ENCODE measurements at regions not wholly inside any gene's neighbourhood (a gene's known extent, or its start where the extent isn't known, plus 50 kb on each side); places are given as distances from the start of the nearest gene placed in this dataset.
A peak's percentile ranks its signal among the peaks of the same experiment; 100 is the strongest.

DNA sequence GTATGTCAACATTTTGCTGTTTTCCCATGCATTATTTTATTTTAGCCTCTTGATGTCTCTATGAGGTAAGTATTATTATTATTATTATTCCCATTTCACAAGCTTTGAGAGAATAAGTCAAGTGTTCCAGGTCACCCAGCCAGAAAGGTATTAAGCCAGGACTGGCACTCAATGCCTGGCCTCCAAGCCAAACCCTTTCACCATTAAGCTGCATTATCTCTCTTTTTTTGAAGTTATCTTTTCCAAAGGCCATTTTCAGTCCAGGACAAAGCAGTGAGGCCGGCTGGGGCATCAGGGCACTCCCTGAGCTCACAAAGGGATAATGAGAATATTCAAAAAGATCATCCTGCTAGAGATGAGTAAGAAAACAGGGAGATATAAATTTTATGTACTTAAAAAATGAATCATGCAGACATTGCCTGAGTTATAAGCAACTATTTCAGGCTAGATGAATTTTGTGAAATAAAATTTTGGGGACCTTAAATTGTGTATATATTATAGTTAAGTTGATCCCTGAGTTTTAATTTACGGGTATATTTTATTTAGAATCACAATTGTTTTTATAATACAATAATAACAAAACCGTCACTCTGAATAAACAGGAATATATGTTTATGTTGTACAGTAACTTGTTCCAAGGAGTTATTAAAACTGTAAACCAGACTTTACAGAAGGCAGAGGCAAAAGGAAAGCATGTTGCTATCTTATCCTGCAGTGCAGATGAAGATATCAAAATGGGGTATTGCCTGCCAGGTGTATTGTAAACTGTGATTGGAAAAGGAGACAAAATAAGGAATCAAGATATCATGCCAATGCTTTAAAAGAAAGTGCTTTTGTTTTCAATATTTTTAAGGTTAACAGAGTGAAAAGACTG lies 51.3 kb upstream of the CAV2 start (continued):
- TF ChIP-seq, protein P1, sequence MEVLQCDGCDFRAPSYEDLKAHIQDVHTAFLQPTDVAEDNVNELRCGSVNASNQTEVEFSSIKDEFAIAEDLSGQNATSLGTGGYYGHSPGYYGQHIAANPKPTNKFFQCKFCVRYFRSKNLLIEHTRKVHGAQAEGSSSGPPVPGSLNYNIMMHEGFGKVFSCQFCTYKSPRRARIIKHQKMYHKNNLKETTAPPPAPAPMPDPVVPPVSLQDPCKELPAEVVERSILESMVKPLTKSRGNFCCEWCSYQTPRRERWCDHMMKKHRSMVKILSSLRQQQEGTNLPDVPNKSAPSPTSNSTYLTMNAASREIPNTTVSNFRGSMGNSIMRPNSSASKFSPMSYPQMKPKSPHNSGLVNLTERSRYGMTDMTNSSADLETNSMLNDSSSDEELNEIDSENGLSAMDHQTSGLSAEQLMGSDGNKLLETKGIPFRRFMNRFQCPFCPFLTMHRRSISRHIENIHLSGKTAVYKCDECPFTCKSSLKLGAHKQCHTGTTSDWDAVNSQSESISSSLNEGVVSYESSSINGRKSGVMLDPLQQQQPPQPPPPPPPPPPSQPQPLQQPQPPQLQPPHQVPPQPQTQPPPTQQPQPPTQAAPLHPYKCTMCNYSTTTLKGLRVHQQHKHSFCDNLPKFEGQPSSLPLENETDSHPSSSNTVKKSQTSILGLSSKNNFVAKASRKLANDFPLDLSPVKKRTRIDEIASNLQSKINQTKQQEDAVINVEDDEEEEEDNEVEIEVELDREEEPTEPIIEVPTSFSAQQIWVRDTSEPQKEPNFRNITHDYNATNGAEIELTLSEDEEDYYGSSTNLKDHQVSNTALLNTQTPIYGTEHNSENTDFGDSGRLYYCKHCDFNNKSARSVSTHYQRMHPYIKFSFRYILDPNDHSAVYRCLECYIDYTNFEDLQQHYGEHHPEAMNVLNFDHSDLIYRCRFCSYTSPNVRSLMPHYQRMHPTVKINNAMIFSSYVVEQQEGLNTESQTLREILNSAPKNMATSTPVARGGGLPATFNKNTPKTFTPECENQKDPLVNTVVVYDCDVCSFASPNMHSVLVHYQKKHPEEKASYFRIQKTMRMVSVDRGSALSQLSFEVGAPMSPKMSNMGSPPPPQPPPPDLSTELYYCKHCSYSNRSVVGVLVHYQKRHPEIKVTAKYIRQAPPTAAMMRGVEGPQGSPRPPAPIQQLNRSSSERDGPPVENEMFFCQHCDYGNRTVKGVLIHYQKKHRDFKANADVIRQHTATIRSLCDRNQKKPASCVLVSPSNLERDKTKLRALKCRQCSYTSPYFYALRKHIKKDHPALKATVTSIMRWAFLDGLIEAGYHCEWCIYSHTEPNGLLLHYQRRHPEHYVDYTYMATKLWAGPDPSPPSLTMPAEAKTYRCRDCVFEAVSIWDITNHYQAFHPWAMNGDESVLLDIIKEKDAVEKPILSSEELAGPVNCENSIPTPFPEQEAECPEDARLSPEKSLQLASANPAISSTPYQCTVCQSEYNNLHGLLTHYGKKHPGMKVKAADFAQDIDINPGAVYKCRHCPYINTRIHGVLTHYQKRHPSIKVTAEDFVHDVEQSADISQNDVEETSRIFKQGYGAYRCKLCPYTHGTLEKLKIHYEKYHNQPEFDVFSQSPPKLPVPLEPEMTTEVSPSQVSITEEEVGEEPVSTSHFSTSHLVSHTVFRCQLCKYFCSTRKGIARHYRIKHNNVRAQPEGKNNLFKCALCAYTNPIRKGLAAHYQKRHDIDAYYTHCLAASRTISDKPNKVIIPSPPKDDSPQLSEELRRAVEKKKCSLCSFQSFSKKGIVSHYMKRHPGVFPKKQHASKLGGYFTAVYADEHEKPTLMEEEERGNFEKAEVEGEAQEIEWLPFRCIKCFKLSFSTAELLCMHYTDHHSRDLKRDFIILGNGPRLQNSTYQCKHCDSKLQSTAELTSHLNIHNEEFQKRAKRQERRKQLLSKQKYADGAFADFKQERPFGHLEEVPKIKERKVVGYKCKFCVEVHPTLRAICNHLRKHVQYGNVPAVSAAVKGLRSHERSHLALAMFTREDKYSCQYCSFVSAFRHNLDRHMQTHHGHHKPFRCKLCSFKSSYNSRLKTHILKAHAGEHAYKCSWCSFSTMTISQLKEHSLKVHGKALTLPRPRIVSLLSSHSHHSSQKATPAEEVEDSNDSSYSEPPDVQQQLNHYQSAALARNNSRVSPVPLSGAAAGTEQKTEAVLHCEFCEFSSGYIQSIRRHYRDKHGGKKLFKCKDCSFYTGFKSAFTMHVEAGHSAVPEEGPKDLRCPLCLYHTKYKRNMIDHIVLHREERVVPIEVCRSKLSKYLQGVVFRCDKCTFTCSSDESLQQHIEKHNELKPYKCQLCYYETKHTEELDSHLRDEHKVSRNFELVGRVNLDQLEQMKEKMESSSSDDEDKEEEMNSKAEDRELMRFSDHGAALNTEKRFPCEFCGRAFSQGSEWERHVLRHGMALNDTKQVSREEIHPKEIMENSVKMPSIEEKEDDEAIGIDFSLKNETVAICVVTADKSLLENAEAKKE (CRISPR knock-in tag; IDR thresholded peaks at IDR 0.05) = no peak
- no peak for TF ChIP-seq STAT1 (IDR thresholded peaks at IDR 0.05; ENCODE audit: unreplicated experiment)
- TF ChIP-seq, protein P2, sequence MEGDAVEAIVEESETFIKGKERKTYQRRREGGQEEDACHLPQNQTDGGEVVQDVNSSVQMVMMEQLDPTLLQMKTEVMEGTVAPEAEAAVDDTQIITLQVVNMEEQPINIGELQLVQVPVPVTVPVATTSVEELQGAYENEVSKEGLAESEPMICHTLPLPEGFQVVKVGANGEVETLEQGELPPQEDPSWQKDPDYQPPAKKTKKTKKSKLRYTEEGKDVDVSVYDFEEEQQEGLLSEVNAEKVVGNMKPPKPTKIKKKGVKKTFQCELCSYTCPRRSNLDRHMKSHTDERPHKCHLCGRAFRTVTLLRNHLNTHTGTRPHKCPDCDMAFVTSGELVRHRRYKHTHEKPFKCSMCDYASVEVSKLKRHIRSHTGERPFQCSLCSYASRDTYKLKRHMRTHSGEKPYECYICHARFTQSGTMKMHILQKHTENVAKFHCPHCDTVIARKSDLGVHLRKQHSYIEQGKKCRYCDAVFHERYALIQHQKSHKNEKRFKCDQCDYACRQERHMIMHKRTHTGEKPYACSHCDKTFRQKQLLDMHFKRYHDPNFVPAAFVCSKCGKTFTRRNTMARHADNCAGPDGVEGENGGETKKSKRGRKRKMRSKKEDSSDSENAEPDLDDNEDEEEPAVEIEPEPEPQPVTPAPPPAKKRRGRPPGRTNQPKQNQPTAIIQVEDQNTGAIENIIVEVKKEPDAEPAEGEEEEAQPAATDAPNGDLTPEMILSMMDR (conservative IDR thresholded peaks at IDR 0.05; ENCODE audit: low read depth in 2 of 2) = no peak

DNA sequence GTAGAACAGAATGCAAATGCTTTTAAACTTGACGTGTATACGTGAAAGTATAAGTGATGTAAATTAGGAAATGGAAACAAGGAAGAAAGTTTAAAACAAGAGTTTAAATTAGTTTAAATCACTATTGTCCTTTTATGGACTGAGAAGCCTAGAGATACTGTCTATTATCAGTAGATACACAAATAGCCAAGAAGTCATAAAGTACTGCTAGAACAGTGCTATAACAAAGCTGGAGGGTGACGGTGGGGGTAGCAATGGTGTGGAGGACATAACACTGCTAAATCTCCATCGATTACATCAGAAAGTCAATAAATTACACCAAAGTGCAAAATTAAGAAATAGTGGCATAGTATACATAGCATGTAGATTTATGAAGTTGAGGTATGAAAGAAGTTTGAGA lies 50.1 kb upstream of the CAV2 start:
- Mint-ChIP-seq H3K27me3 (ENCODE audit: insufficient read depth, low read depth, poor library complexity) (no peaks in the 10 kb centered on the region), H3K9me3 (no peaks in the 10 kb centered on the region), H3K36me3 (ENCODE audit: low read depth) (no peaks in the 10 kb centered on the region), H3K27ac (no peak overlapping the region), H3K4me1 (0 out of 3 replicates have a peak, but pooled peaks cover 2% of the 10 kb centered on the region), H3K4me3 (no peak overlapping the region)
- Histone ChIP-seq H3K4me1 (ENCODE audit: insufficient read depth) (no peaks in the 10 kb centered on the region; the same call in 1 of the 2 replicates), H3K36me3 (ENCODE audit: insufficient read depth) (no peaks in the 10 kb centered on the region), H3K4me3 (no peak overlapping the region), H3K79me2 (replicated peaks; ENCODE audit: insufficient read depth) (no peaks in the 10 kb centered on the region), H3K4me2 (no peak overlapping the region), H2AFZ (0 out of 2 replicates have a peak overlapping the region, but pooled peaks have one; percentile 4), H3K27ac (ENCODE audit: low read depth) (no peak overlapping the region), H4K20me1 (replicated peaks; ENCODE audit: insufficient read depth) (no peaks in the 10 kb centered on the region), H3K9me2 (ENCODE audit: insufficient read depth) (no peaks in the 10 kb centered on the region; the same call in 1 of the 2 replicates), H3K27me3 (ENCODE audit: insufficient read depth) (no peaks in the 10 kb centered on the region), H3F3A (replicated peaks; ENCODE audit: low read depth) (no peaks in the 10 kb centered on the region)
- ATAC-seq (no peak), DNase-seq (ENCODE audit: low spot score) (no peak)
- no peak for TF ChIP-seq POLR2AphosphoS5 (IDR thresholded peaks at IDR 0.05; ENCODE audit: low read depth)
- TF ChIP-seq, protein P3, sequence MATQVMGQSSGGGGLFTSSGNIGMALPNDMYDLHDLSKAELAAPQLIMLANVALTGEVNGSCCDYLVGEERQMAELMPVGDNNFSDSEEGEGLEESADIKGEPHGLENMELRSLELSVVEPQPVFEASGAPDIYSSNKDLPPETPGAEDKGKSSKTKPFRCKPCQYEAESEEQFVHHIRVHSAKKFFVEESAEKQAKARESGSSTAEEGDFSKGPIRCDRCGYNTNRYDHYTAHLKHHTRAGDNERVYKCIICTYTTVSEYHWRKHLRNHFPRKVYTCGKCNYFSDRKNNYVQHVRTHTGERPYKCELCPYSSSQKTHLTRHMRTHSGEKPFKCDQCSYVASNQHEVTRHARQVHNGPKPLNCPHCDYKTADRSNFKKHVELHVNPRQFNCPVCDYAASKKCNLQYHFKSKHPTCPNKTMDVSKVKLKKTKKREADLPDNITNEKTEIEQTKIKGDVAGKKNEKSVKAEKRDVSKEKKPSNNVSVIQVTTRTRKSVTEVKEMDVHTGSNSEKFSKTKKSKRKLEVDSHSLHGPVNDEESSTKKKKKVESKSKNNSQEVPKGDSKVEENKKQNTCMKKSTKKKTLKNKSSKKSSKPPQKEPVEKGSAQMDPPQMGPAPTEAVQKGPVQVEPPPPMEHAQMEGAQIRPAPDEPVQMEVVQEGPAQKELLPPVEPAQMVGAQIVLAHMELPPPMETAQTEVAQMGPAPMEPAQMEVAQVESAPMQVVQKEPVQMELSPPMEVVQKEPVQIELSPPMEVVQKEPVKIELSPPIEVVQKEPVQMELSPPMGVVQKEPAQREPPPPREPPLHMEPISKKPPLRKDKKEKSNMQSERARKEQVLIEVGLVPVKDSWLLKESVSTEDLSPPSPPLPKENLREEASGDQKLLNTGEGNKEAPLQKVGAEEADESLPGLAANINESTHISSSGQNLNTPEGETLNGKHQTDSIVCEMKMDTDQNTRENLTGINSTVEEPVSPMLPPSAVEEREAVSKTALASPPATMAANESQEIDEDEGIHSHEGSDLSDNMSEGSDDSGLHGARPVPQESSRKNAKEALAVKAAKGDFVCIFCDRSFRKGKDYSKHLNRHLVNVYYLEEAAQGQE (IDR thresholded peaks at IDR 0.05; ENCODE audit: unreplicated experiment) = no peak
- no peak for TF ChIP-seq ZNF114 (CRISPR knock-in tag; IDR thresholded peaks at IDR 0.05)
- TF ChIP-seq CREB1 (CRISPR knock-in tag; IDR thresholded peaks at IDR 0.05; ENCODE audit: low read depth) = no peak
- no peak for TF ChIP-seq JUNB (IDR thresholded peaks at IDR 0.05; ENCODE audit: unreplicated experiment)
- TF ChIP-seq, protein P2 (conservative IDR thresholded peaks at IDR 0.05; ENCODE audit: low read depth in 2 of 2) = no peak
- no peak for TF ChIP-seq EZH2phosphoT487 (IDR thresholded peaks at IDR 0.05; ENCODE audit: unreplicated experiment)
- TF ChIP-seq NANOG (IDR thresholded peaks at IDR 0.05; ENCODE audit: borderline replicate concordance) = no peak
- TF ChIP-seq STAT1 (IDR thresholded peaks at IDR 0.05; ENCODE audit: unreplicated experiment) = no peak

Measured in GM23338 (cell line).